Stimulated activated CD4-positive, alpha-beta T cell treated with anti-CD3 and anti-CD28 coated beads, TNF-alpha, amount 100 ng/mL, for 1 hour (primary cell): ENCODE measurements at regions not wholly inside any gene's neighbourhood (a gene's known extent, or its start where the extent isn't known, plus 50 kb on each side); places are given as distances from the start of the nearest gene placed in this dataset.
"Not testable (repeated sequence)": the region's sequence is repeated elsewhere in the genome, so short reads cannot be mapped to it uniquely, and the experiment has no call there.

ENCODE experiments used
- DNase-seq, 3 donors: peaks; one replicate each; pipeline ENCODE4 v3.0.0-alpha.2; 2020; ENCODE audit warnings: low read depth in 3 of 3, low spot score in 1 of 3

DNA sequence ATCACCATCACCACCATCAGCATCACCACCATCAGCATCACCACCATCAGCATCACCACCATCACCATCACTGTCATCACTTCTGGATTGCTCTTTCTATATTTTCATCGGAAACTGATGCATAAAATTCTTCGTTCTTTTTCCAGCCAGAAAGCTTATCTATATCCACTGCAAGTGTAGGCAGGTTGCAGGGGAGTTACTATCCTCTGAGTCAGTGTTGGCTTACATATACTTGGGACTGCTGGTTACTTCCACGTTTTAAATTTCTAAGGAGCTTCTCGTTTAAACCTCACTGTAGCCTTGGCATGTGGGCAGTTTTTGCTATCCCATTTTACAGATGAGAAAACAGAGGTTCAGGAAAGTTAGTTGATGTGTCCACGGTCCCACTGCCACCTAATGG is 66.1 kb downstream of the FOXL3 start:
- DNase-seq, result no peak

- no peak for DNase-seq
Measured at GRCh38 chr7:356691-357462, 66.9 kb downstream of the FOXL3 start.

- DNase-seq, result no peak
Measured at GRCh38 chr7:357531-358209, 67.7 kb downstream of the FOXL3 start.

- no peak for DNase-seq
Measured at GRCh38 chr7:358352-358751, 68.4 kb downstream of the FOXL3 start.

GRCh38 chr7:359226-359765 is 69.3 kb downstream of the FOXL3 start:
- DNase-seq, result no peak

DNA sequence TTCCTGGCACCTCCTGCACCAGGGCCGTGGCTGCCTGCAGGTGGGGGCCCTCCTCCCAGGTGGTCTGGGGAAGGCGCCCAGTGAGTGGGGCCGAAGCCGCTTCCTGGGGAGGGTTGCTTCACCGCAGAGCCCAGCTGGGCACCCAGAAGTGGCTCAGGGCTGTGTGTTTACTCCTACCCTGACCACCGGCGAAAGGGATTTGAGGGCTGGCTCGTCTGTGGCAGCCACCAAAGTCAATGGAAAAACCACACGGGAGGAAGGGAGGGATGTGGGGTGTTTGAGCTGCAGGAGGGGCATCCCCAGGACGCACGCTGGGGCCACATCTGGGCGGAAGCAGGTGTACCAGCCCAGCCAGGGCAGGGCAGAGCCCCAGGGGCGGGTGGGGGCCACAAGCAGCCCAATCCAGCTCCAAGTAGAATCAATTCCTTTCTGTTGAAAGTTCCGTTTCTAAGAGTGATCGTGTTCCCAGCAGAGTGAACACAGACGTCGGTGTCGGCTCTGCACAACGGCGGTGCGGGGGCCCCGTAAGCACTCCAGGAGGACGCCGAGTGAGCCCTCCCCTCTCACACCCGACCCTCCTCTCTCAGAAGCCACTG is 69.9 kb downstream of the FOXL3 start:
- DNase-seq, result no peak

- DNase-seq, result no peak
Measured at GRCh38 chr7:360454-361100, 70.6 kb downstream of the FOXL3 start.

GRCh38 chr7:361182-361581 is 71.2 kb downstream of the FOXL3 start:
- not testable (repeated sequence) for DNase-seq

DNA sequence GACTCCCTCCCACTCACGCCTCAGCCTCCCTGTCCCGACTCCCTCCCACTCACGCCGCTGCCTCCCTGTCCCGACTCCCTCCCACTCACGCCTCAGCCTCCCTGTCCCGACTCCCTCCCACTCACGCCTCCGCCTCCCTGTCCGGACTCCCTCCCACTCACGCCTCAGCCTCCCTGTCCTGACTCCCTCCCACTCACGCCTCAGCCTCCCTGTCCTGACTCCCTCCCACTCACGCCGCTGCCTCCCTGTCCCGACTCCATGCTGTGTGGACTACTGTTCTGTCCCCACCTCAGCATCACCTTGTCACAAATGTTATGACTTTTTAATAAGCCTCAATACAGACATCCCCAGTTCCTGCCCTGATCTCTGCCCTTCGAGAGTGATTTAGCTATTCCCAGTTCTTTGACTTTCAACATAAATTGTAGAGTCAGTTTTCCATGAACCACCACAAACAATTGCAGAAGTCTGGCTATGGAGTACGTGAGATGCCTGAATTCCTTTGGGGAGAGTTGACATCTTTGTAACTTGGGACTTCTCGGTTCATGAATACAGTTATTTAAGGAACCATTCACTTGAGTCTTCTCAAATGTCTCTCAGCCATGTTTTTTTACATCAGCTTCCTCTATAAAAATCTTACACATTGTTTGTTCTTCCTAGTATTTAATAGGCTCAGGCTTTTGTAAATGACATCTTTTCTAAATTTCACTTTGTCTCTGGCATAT is 71.9 kb downstream of the FOXL3 start:
- no peak for DNase-seq

DNA sequence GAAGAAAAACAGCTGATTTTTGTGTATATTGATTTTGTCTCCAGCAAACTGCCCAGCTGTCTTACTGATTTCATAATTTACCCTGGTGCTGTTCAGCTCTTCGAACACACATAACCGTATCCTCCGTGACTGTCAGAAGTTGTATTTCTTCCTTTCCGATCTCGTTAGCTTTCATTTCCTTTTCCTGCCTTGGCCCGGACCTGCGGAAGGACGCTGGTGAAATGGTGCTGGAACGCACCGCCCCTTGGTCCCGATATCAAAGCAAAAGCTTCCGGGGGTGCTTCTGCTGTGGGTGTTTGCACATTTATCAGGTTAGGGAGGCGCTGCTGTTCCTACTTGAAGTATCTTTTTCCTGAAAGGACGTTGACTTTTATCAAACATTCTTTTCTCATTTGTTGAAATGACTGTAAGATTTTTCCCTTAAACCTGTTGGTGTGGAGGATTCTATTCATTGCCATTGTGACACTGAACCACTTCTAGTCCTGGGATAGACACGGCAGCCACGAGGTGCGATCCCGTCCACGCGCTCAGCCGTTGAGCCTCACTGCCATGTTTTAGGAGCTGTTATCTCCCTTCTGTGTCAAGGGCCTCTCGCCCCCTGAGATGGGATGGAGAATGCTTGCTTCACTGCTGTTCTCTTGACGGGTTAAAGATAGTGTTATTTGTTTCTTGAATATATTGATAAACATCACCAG is 72.6 kb downstream of the FOXL3 start:
- no peak for DNase-seq

DNA sequence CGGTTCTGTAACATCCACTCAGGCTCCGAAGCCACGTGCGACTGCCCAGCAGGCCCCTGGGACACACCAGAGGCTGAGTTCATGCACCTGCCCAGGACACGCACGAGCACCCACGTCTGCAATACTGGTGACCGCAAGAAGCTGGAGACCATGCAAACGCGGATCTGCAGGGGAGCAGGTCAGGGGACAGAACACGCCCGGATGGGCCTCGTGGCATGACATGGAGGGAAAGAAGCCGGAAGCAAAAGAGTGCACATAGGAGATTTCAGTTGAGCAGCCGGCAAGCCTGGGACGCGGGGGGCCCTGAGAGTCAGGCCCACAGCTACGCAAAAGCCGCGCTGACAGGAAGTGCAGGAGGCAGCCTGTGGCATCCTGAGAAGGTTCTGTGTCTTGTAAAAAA is 73.7 kb downstream of the FOXL3 start:
- DNase-seq, result no peak

DNA sequence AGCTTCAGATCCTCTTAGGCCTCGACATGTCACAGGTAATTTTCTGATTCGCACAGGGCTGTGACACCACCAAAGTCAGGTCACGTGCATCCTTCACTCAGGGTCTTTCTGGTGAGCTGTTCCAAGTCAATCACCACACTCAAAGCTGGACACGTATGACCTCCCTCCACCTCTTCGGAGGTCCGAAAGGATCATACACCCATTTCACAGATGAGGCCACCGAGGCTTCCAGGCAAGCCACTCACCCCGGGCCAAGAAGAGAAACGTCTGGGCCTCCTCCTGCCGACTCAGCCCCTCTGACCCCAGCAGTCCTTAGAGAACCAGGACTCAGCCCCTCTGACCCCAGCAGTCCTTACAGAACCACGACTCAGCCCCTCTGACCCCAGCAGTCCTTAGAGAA is 74.6 kb downstream of the FOXL3 start:
- no peak for DNase-seq

DNA sequence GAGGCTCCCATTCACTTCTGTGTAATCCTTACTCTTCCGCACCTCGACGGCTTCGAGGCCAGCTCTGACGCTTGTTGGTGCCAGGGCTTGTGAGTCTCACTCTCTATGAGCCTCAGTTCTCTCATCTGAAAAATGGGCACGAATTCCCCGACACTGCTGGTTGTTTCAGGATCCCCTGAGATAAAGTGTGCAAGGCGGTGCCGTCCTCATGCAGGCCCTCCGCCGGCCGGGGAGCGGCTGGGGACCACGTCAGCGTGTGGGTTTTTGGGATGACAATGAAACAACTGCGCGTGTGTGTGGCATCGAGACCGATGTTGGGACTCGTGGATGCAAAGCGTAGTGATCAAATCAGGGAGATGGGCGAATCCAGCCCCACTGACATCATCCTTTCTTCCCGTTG is 75.6 kb downstream of the FOXL3 start:
- DNase-seq, result no peak

GRCh38 chr7:366161-366803 is 76.3 kb downstream of the FOXL3 start:
- DNase-seq, result no peak

- no peak for DNase-seq
Measured at GRCh38 chr7:367351-367901, 77.5 kb downstream of the FOXL3 start.

GRCh38 chr7:368651-369475 is 78.9 kb downstream of the FOXL3 start:
- no peak for DNase-seq

- DNase-seq, result no peak
Measured at GRCh38 chr7:369476-370258, 79.7 kb downstream of the FOXL3 start.

DNA sequence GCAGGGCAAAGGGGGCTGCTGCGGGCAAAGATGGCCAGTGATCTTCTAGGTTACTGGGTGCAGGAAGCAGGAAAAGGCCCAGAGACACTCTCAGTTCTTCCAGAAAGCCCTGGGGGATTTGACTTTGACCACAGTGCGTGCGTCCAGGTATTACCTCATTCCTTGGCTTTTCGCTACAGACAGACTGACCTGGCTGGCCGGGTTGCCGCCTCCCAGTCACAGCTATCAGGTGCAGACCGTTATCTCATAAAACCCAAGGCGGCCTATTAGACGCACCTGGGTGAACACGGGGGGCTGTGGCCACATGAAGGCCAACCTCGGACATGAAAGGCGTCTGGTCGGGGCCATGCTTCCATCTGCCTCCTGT is 80.3 kb downstream of the FOXL3 start:
- no peak for DNase-seq
